ENCODE measurements at regions not wholly inside any gene's neighbourhood (a gene's known extent, or its start where the extent isn't known, plus 50 kb on each side); places are given as distances from the start of the nearest gene placed in this dataset.

GRCh38 chr4:22987870-22988269, 295.1 kb downstream of the GBA3 start:
- FAIRE-seq: no peak
- TF ChIP-seq PAX5 (IDR thresholded peaks at IDR 0.05; ENCODE audit: insufficient read depth, low read length, severe bottlenecking) (no peak), SPI1 (IDR thresholded peaks at IDR 0.05; ENCODE audit: low read depth, low read length) (no peak), POLR2AphosphoS5 (IDR thresholded peaks at IDR 0.05; ENCODE audit: low read depth, low read length) (no peak), POLR2A (IDR thresholded peaks at IDR 0.05; ENCODE audit: low read depth, low read length) (no peak), POU2F2 (IDR thresholded peaks at IDR 0.05; ENCODE audit: low read depth, low read length) (no peak), TAF1 (IDR thresholded peaks at IDR 0.05; ENCODE audit: low read depth, low read length) (no peak)
- no peak for DNase-seq (ENCODE audit: insufficient read length, low spot score)

GRCh38 chr4:22986881-22987280, 294.1 kb downstream of the GBA3 start:
- no peak for FAIRE-seq
- no peak for DNase-seq (ENCODE audit: insufficient read length, low spot score)
- TF ChIP-seq PAX5 (IDR thresholded peaks at IDR 0.05; ENCODE audit: insufficient read depth, low read length, severe bottlenecking) (no peak), TAF1 (IDR thresholded peaks at IDR 0.05; ENCODE audit: low read depth, low read length) (no peak), POLR2AphosphoS5 (IDR thresholded peaks at IDR 0.05; ENCODE audit: low read depth, low read length) (no peak), POLR2A (IDR thresholded peaks at IDR 0.05; ENCODE audit: low read depth, low read length) (no peak), POU2F2 (IDR thresholded peaks at IDR 0.05; ENCODE audit: low read depth, low read length) (no peak), SPI1 (IDR thresholded peaks at IDR 0.05; ENCODE audit: low read depth, low read length) (no peak)

GRCh38 chr4:22986262-22986661, 293.5 kb downstream of the GBA3 start:
- no peak for FAIRE-seq
- DNase-seq (ENCODE audit: insufficient read length, low spot score): no peak
- TF ChIP-seq SPI1 (IDR thresholded peaks at IDR 0.05; ENCODE audit: low read depth, low read length): no peak
- no peak for TF ChIP-seq POLR2A (IDR thresholded peaks at IDR 0.05; ENCODE audit: low read depth, low read length)
- TF ChIP-seq POU2F2 (IDR thresholded peaks at IDR 0.05; ENCODE audit: low read depth, low read length): no peak
- TF ChIP-seq TAF1 (IDR thresholded peaks at IDR 0.05; ENCODE audit: low read depth, low read length): no peak
- no peak for TF ChIP-seq PAX5 (IDR thresholded peaks at IDR 0.05; ENCODE audit: insufficient read depth, low read length, severe bottlenecking)
- TF ChIP-seq POLR2AphosphoS5 (IDR thresholded peaks at IDR 0.05; ENCODE audit: low read depth, low read length): no peak

- FAIRE-seq (no peak), DNase-seq (ENCODE audit: insufficient read length, low spot score) (no peak)
- no peak for TF ChIP-seq POU2F2 (IDR thresholded peaks at IDR 0.05; ENCODE audit: low read depth, low read length)
- TF ChIP-seq POLR2AphosphoS5 (IDR thresholded peaks at IDR 0.05; ENCODE audit: low read depth, low read length): no peak
- no peak for TF ChIP-seq POLR2A (IDR thresholded peaks at IDR 0.05; ENCODE audit: low read depth, low read length)
- no peak for TF ChIP-seq PAX5 (IDR thresholded peaks at IDR 0.05; ENCODE audit: insufficient read depth, low read length, severe bottlenecking)
- no peak for TF ChIP-seq TAF1 (IDR thresholded peaks at IDR 0.05; ENCODE audit: low read depth, low read length)
These were observed 291.7 kb downstream of the GBA3 start for GRCh38 chr4:22984390-22984789.

GRCh38 chr4:22978656-22979055, 285.9 kb downstream of the GBA3 start:
- TF ChIP-seq POU2F2 (IDR thresholded peaks at IDR 0.05; ENCODE audit: low read depth, low read length): no peak
- no peak for TF ChIP-seq PAX5 (IDR thresholded peaks at IDR 0.05; ENCODE audit: insufficient read depth, low read length, severe bottlenecking)
- no peak for TF ChIP-seq POLR2A (IDR thresholded peaks at IDR 0.05; ENCODE audit: low read depth, low read length)
- no peak for TF ChIP-seq POLR2AphosphoS5 (IDR thresholded peaks at IDR 0.05; ENCODE audit: low read depth, low read length)
- no peak for TF ChIP-seq TAF1 (IDR thresholded peaks at IDR 0.05; ENCODE audit: low read depth, low read length)
- no peak for TF ChIP-seq SPI1 (IDR thresholded peaks at IDR 0.05; ENCODE audit: low read depth, low read length)
- FAIRE-seq (no peak), DNase-seq (ENCODE audit: insufficient read length, low spot score) (no peak)

GRCh38 chr4:22970665-22971064, 277.9 kb downstream of the GBA3 start:
- TF ChIP-seq POU2F2 (IDR thresholded peaks at IDR 0.05; ENCODE audit: low read depth, low read length): no peak
- no peak for TF ChIP-seq POLR2A (IDR thresholded peaks at IDR 0.05; ENCODE audit: low read depth, low read length)
- TF ChIP-seq TAF1 (IDR thresholded peaks at IDR 0.05; ENCODE audit: low read depth, low read length): no peak
- TF ChIP-seq SPI1 (IDR thresholded peaks at IDR 0.05; ENCODE audit: low read depth, low read length): no peak
- no peak for TF ChIP-seq PAX5 (IDR thresholded peaks at IDR 0.05; ENCODE audit: insufficient read depth, low read length, severe bottlenecking)
- TF ChIP-seq POLR2AphosphoS5 (IDR thresholded peaks at IDR 0.05; ENCODE audit: low read depth, low read length): no peak
- FAIRE-seq (no peak), DNase-seq (ENCODE audit: insufficient read length, low spot score) (no peak)

- FAIRE-seq: no peak
- no peak for DNase-seq (ENCODE audit: insufficient read length, low spot score)
- TF ChIP-seq POLR2A (IDR thresholded peaks at IDR 0.05; ENCODE audit: low read depth, low read length) (no peak), SPI1 (IDR thresholded peaks at IDR 0.05; ENCODE audit: low read depth, low read length) (no peak), POLR2AphosphoS5 (IDR thresholded peaks at IDR 0.05; ENCODE audit: low read depth, low read length) (no peak)
These were observed 276.7 kb downstream of the GBA3 start for GRCh38 chr4:22969287-22969896.

- DNase-seq (ENCODE audit: insufficient read length, low spot score): no peak
- FAIRE-seq: no peak
- TF ChIP-seq POLR2AphosphoS5 (IDR thresholded peaks at IDR 0.05; ENCODE audit: low read depth, low read length) (no peak), POLR2A (IDR thresholded peaks at IDR 0.05; ENCODE audit: low read depth, low read length) (no peak), POU2F2 (IDR thresholded peaks at IDR 0.05; ENCODE audit: low read depth, low read length) (no peak), SPI1 (IDR thresholded peaks at IDR 0.05; ENCODE audit: low read depth, low read length) (no peak), PAX5 (IDR thresholded peaks at IDR 0.05; ENCODE audit: insufficient read depth, low read length, severe bottlenecking) (no peak), TAF1 (IDR thresholded peaks at IDR 0.05; ENCODE audit: low read depth, low read length) (no peak)
These were observed 269.6 kb downstream of the GBA3 start for GRCh38 chr4:22962295-22962694.

GRCh38 chr4:22959483-22959882, 266.7 kb downstream of the GBA3 start:
- no peak for DNase-seq (ENCODE audit: insufficient read length, low spot score)
- FAIRE-seq: no peak
- no peak for TF ChIP-seq POU2F2 (IDR thresholded peaks at IDR 0.05; ENCODE audit: low read depth, low read length)
- TF ChIP-seq POLR2A (IDR thresholded peaks at IDR 0.05; ENCODE audit: low read depth, low read length): no peak
- TF ChIP-seq POLR2AphosphoS5 (IDR thresholded peaks at IDR 0.05; ENCODE audit: low read depth, low read length): no peak
- TF ChIP-seq PAX5 (IDR thresholded peaks at IDR 0.05; ENCODE audit: insufficient read depth, low read length, severe bottlenecking): no peak
- TF ChIP-seq TAF1 (IDR thresholded peaks at IDR 0.05; ENCODE audit: low read depth, low read length): no peak
- TF ChIP-seq SPI1 (IDR thresholded peaks at IDR 0.05; ENCODE audit: low read depth, low read length): no peak

- no peak for FAIRE-seq
- TF ChIP-seq SPI1 (IDR thresholded peaks at IDR 0.05; ENCODE audit: low read depth, low read length) (no peak), TAF1 (IDR thresholded peaks at IDR 0.05; ENCODE audit: low read depth, low read length) (no peak), POLR2A (IDR thresholded peaks at IDR 0.05; ENCODE audit: low read depth, low read length) (no peak)
- DNase-seq (ENCODE audit: insufficient read length, low spot score): no peak
These were observed 265.1 kb downstream of the GBA3 start for GRCh38 chr4:22957774-22958309.

Data from GM12891 (cell line).